HG03025 (cell line): ENCODE measurements at regions not wholly inside any gene's neighbourhood (a gene's known extent, or its start where the extent isn't known, plus 50 kb on each side); places are given as distances from the start of the nearest gene placed in this dataset.

ENCODE experiments used
- ATAC-seq: cut with Tn5 transposase; IDR thresholded peaks from one replicate; pipeline ENCODE4 v1.9.1; 2021; ENCODE audit warnings: mild to moderate bottlenecking, moderate library complexity; ENCODE audit not compliant: unreplicated experiment, low FRiP score

DNA sequence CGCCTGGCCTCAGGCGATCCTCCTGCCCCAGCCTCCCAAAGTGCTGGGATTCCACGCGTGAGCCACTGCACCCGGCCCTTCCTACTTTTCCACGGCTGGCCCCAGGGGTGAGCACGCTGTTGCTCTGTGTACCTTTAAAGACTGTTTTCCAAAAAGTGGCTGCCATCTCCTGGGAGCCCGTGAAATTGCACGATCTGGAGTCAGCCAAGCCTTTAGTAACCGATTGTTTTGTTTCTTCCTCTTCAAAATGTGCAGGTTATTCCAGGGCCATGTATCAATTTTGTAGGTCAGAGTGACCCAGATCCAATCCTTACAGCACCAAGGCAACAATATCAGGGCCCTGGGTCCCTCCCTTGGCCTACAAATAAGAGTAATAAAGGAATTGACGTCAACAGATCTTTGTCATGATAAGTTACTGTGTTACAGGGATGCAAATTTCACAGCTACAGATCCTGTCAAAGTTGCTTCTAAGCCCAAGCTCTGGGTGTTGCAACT is 135.6 kb upstream of the ZNF236 start:
- no peak for ATAC-seq

DNA sequence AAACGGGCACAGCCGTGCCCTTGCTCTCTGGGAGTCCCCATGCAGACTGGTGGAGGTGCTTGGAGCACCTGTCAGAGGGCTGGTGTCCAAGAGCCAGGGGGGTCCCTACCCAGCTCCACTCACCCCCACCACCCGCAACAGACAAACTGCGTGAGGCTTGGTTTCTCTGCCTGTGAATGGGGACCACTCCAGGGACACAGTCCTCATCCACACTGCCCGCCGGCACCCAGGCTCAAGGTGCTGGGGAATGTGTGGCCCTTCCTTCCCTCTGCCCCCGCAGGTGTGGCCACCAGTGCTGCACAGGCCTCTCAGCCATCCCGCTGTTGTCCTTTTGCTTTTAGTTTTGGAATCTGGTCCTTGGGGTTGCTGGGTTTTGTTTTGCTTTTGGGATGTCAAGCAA is 136.5 kb upstream of the ZNF236 start:
- ATAC-seq: no peak

DNA sequence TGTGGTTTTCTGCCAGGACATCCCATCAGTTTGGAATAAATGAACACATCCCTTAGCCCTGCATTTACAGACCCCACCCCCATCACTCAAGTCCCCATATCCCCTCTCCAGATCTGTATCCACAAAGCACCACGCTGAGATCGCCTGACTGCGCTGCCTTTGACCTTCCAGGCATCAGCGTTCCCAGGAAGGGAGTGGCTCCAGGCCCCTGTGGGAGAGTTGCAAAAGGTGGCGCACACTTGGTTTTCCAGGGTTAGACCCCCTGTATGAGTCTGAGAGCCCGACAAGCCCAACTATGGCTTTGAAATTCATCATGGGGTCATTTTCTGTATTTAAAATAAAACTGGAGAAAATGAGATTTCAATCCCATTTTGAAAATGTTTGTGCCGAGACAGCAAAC is 137.0 kb upstream of the ZNF236 start:
- ATAC-seq: no peak

DNA sequence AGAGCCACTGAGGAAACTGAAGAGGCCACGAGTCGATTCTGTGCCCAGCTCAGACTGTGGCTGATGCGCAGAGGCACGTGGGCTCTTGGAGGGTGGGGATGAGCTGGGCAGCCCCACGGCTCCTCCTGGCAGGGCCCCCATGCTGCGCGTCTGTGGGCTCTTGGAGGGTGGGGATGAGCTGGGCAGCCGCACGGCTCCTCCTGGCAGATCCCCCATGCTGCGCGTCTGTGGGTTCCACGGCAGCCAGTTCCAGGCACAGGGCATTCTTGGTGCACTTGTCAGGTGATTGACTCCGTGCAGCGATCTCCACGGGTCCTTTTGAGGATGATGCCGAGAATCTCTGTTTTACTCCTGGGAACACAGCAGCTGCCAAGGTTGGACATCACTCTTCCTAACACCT is 138.1 kb upstream of the ZNF236 start:
- ATAC-seq: no peak

DNA sequence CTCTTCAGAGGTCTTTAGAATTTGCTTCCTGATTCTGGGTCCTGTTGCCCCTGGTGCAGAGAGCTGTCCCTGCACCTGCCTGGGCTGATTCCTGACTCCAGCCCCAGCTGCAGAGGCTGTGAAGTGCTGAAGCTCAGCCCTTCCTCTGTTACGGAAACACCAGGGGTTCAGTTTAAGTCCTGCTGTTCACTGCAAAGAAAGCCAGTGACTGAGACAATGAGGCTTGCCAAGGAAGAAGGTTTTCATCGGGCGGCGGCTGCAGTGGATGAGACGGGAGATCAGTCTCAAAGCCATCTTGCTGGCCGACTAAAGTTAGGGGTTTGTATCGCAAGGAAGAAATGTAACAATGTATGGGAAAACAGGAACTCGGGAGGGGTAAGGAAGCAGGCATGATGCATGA is 142.4 kb upstream of the ZNF236 start:
- ATAC-seq: no peak

DNA sequence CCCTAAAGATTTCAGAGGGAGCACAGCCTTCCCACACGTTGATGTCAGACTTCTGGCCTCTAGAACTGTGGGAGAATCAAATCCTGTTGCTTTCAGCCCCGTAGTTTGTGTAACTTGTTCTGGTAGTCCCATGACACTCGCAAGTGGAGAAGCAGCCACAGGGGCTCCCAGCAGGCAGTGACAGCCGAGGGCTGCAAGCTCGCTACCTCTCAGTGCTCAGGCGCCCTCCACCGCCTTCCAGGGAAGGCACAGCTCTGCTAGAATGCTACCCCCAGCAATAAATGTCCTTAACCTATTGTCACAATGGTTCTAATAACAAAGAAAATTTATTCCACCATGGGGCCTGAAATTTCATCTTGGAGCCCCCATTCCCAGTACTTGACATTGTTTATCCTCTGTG is 143.1 kb upstream of the ZNF236 start:
- ATAC-seq: no peak

DNA sequence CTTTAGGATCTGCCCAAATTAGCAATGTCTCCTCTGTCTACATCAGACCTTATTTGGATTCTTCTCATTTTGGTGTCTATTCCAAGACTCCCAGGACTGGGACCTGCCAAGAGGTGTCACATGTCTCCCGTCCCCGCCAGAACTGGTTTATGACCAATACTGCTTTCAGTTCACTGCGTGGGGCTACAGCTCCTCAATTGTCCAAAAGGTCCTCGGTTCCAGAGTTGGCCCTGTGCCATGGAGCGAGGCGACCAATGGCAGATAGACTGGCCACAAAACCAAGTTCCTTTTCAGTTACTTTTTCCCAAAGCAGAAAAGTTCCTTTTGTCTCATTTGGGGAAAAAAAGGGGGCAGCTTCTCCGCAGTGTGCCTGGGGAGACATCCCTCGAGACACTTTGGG is 144.1 kb upstream of the ZNF236 start:
- ATAC-seq: no peak

DNA sequence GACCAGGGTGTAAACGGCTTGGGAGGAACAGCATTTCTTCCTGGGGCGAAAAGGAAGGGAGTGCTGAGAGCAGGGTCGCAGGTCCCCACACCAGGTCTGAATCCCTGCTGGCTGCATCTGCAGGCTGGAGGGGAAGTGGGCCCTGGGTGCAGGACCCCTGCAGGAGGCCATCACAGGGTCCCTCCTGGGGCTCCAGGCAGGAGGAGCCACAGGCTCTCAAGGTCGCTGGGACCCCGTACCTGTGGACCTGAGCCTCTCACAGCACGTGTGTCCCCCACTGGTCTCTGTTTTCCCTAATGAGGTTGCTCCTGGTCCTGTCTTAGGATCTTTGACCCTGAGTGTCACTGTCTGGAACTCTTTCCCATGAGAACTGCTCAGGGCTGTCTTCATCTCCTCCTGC is 147.8 kb upstream of the ZNF236 start:
- ATAC-seq: no peak

DNA sequence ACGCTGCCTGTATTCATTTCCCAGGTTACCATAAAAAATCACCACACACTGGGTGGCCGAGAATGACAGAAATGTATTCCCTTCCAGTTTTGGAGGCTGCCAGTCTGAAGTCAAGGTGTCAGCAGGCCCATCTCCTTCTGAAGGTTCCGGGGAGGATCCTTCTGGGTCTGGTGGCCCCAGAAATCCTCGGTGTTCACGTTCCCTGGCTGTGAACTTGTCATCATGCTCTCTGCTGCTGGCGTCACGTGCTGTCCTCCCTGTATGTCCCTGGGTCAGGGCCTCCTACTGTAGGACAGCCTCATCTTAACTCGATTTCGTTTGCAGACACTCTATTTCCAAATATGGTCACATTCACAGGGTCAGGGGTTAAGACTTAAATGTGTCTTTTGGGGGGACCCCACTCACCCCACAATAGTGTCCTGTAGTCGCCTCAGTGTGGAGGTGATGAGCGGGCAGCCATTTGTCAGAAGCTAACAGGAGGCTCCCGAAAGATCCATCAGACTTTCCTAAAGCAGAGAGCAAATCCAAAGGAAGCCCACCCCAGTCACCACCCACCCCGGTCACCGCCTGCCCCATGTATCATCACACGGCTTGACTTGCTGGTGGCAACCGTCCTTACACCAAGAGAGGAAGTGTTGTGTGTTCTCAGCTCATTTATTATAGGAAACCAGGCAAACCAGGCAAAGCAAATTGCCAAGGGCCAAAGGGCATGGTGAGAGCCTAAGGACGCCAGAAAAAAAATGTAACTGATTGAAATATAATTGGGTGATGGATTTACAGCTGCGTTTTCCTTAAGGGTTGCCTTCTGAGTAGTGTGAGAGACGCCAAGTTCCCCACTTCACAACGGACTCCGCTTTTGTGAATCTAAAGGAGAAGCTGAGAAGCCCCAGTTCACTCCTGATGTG is 148.8 kb upstream of the ZNF236 start:
- ATAC-seq: no peak

DNA sequence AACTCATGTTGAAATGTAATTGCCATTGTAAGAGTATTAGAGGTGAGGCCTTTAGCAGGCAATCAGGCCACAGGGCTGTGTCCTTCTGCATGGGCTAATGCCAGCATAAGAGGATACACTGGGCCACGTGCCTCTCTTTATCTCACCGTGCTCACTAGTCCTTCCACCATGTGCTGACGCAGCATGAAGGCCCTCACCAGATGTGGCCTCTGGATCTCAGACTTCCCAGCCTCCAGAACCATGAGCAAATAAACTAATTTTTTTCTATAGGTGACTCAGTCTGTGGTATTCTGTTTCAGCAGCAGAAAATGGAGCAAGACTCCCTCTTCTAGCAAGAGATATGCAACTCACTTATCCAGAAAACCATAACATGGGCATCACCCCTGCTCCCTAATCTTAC is 149.7 kb upstream of the ZNF236 start:
- ATAC-seq: no peak

DNA sequence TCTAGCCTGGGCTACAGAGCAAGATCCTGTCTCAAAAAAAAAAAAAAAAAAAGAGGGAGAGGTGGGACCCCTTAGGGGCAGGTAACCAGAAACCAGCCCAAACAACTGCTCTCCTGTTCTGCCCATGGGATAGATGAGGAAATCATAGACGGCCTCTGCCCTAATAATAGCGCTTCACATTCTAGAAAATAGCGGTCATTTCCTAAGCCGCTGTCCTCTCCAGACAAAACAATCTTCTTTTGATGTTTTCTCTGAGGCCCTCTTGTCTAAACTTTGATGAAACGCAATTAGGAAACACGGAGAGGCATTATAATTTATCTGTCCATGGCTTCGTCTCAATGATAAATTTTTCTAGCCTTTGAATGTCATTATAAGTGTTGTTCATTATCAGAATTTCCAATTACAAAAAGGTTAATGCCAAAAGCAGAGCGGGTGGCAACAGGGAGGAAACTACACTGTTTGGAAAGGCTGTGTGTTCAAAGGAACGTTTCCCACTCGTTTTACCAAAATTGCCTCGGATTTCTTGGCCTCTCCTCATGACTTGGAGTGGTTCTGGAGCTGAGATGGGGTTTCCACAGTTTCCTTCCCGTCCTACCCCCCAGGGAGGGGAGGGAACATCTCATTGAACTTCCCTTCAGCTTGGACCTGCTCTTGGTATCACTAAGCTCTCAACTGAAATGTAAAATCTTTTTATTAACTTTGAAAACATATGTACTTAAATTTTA is 151.6 kb upstream of the ZNF236 start:
- no peak for ATAC-seq

DNA sequence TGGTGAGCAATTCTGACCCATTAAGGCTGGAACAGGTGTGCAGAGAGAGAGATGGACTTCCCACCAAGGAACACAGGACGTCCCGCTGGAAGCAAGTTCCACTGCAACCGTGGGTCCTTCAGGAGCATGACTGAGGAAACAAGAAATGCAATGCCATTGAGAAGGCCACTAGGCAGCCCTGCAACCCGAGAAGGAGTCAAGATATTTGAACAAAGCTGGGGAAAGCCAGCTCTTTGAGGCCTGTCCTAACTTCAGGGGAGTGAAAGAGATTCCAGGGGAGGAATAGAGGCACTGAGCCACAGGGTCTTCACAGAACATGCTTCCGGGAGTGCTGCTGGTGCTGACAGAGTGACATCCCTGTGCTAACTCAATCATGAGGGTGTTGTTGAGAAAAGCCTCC is 153.8 kb upstream of the ZNF236 start:
- ATAC-seq: no peak

DNA sequence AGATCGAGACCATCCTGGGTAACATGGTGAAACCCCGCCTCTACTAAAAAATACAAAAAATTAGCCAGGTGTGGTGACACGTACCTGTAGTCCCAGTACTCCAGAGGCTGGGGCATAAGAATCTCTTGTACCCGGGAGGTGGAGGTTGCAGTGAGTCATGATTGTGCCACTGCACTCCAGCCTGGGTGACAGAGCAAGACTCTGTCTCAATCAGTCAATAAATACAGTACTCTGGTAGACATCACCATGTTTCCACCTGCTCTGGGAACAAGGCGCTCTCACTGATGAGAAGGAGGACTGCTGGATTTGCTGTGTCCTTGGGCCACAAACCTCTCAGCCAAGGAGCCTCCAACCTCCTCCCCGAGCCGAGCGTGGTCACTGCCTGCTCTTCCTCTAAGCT is 154.2 kb upstream of the ZNF236 start:
- no peak for ATAC-seq

DNA sequence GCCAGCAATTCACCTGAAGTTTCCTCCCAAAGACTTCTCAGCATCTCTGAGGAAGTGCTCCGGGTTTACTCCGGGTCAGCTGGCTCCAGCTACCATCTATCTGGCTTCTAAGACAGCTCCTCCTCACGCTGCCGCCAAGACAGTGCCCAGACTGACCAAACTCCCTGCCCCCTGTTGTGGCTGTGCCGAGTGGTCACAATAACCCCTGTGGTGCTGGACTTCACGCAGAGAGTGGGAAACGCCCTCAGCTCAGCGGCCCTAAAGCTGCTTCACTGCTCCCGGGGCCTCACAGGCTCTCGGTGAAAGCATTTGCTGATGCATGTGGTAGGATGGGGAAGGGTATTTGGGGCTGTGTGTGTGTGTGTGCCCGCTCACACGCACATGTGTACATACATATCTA is 154.8 kb upstream of the ZNF236 start:
- no peak for ATAC-seq

DNA sequence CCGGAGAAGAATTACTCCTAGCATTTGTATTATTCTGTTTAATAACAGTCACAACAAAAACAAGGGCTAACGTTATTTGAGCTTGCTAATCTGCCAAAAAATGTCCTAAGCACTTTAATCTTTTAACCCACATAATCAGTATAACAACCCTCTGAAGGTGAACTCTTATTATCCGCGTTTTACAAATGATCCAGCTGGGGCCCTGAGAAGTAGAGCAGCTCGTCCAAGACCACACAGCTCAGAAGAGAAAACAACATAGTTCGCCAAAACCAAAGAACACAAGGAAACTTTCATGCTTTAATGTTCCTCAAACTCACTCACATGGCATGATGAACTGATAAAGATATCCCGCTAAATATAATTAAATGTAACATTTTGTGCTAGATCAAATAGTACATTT is 159.7 kb upstream of the ZNF236 start:
- ATAC-seq: no peak

DNA sequence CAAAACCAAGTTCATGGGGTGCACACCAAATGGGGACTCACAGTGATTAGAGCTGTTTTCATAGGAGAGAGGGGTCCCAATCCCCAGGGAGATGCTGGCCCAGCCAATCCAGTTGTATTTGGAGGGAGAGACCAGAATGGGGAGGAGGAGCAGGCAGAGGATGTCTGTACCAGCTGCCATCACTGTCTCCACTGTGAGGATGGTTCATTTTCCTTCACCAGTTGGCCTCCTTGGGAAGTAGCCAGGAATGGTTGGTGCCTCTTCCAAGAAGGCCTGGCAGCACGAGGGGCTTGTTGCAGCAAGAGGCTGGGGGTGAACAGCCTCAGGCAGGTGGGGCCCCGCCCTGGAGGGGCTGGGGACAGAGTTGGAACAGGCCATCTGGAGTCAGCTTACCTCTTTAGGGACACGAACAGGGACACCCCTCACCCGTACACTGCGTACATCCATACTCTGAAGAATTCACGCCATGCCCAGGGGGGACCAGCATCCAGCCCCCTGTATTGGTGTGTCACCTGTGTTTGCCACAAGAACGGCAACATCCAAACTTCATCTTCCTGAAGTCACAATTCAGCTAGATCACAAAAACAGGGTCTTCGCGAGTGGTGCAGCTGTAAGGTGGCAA is 161.7 kb upstream of the ZNF236 start:
- ATAC-seq: no peak

DNA sequence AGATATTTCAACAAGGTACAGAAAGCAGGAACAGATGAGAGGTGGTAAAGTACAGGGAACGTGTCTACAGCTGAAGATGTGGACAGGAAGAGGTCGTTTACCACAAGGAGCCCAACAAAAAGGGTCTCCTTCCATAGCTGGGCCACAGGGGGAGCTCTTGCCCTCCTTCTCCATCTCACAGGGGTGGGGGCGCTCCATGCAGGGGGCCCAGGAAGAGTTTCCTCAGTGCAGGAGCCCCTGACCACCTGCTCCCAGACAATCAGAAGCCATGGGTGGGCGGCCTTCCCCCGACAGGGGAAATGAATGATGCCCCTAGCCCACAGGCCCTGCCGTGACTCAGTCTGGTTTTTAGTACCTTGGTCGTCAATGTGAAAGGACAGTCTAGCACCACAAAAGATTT is 163.6 kb upstream of the ZNF516 start:
- no peak for ATAC-seq

DNA sequence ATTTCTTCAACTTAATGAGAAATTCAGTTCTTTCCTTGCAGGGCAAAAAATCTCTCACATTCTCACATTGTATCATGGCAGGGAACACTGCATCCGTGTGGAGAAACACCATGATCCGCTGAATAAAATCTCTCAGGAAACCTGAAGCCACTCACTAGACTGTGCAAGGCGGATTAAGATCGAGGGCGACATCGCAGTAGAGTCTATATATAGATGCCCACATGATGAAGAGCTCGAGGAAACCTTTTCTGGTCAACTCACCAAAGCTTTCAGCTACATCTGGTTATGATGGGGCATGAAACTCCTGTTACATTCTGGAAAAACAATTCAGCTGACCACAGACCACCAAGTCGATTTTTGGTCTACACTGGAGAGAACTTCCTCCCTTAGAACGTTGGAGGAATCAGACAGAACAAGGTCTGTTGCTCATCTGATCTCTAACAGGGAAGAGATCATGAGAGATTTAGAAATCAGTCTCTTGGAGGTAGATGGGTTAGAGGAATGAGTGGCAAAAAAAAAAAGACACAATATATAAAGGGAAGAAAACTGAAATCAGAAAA is 162.9 kb upstream of the ZNF516 start:
- no peak for ATAC-seq

DNA sequence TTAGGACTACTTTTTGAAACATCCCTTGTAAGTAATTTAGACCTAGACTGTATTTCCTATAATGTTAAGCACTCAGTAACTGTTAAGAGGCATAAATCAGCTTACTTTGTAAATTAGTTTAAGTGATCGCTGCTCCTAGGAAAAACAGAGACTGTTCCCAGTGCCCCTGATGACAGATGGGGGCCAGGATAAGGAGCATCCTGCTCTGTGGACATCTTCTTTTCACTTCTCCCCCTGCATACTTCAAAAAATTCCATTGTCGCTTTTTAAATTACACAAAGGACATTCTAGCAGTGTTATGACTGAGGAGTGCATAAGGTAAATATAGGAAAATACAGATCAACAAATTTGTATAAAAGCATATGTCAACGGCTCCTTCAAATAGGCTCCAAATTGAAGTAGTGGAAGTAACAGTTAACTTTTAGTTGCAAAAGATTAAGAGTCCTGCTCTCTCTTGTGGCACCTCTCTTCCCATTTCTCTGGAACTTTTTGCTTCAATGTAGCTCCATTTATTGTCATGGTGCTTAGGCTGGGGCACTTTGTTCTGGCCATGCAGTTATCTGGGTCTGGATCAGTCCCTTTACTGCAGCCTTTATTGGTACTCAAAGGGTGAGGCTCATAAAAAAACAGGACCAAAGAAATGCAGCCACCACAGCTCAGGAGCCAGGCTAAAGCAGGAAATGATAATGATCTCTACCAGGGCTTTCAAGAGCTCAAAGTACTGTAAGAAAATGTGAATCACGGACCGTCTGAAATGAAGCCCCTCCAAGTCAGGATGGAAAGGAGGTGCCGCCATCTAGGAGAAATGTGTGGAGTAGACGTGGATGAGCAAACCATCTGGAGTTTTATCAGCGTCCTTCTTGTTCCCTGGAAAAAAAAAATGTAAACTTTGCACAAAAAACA is 162.1 kb upstream of the ZNF516 start:
- no peak for ATAC-seq

DNA sequence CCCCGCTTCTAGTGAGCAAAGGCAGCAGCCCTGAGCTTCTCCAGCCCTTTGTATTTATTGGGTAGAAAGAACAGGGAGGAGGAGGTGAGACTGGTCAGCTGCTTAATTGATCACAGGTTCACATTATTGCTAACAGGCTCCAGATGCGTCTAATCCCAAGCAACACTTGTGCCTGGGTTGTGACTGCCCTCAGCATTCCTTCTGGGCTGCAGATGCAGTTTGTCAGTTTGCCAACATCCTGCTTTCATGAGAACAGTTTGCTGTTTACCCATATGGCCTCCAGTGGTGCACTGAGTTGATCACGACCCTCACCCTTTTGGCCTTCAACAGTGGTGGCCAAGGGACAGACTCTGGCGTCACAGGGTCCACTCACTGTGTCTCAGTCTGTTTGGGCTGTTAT is 159.5 kb upstream of the ZNF516 start:
- no peak for ATAC-seq
